Suppressor macrophage treated with lipopolysaccharide for 1 hour (primary cell): ENCODE measurements at regions not wholly inside any gene's neighbourhood (a gene's known extent, or its start where the extent isn't known, plus 50 kb on each side); places are given as distances from the start of the nearest gene placed in this dataset.

ENCODE experiments used
- DNase-seq, 3 donors: peaks; one replicate each; pipeline ENCODE4 v3.0.0-alpha.2; 2020 to 2022

GRCh38 chr9:551986-552929, 289.2 kb upstream of the DMRT1 start:
- DNase-seq = no peak

GRCh38 chr9:555493-555892, 286.0 kb upstream of the DMRT1 start:
- DNase-seq = no peak

GRCh38 chr9:556199-556598, 285.3 kb upstream of the DMRT1 start:
- no peak for DNase-seq

GRCh38 chr9:556675-557074, 284.8 kb upstream of the DMRT1 start:
- DNase-seq = no peak

- DNase-seq = no peak
These were observed 283.8 kb upstream of the DMRT1 start for GRCh38 chr9:557601-558201.

GRCh38 chr9:561427-561826, 280.1 kb upstream of the DMRT1 start:
- no peak for DNase-seq

- DNase-seq = no peak
These were observed 278.3 kb upstream of the DMRT1 start for GRCh38 chr9:563200-563599.

GRCh38 chr9:565528-565927, 276.0 kb upstream of the DMRT1 start:
- peak in 1 of 3 donors; percentile 2 for DNase-seq

GRCh38 chr9:567128-567746, 274.3 kb upstream of the DMRT1 start:
- DNase-seq = peak; percentile 42 to 69 (median 66)

- DNase-seq = no peak
These were observed 273.7 kb upstream of the DMRT1 start for GRCh38 chr9:567747-568305.

GRCh38 chr9:569296-569695, 272.2 kb upstream of the DMRT1 start:
- DNase-seq = no peak

- no peak for DNase-seq
These were observed 271.3 kb upstream of the DMRT1 start for GRCh38 chr9:570187-570586.

- DNase-seq = no peak
These were observed 270.4 kb upstream of the DMRT1 start for GRCh38 chr9:571066-571465.

- no peak for DNase-seq
These were observed 269.8 kb upstream of the DMRT1 start for GRCh38 chr9:571741-572140.

- DNase-seq = no peak
These were observed 267.6 kb upstream of the DMRT1 start for GRCh38 chr9:573691-574410.

GRCh38 chr9:575139-575538, 266.4 kb upstream of the DMRT1 start:
- DNase-seq = no peak

GRCh38 chr9:580652-581342, 260.7 kb upstream of the DMRT1 start:
- no peak for DNase-seq

- DNase-seq = no peak
These were observed 259.6 kb upstream of the DMRT1 start for GRCh38 chr9:581673-582497.

GRCh38 chr9:582775-583174, 258.7 kb upstream of the DMRT1 start:
- no peak for DNase-seq

GRCh38 chr9:587527-587926, 254.0 kb upstream of the DMRT1 start:
- DNase-seq = no peak

GRCh38 chr9:588981-589380, 252.5 kb upstream of the DMRT1 start:
- DNase-seq = no peak
